Cardiac septum (tissue), 1 donor: ENCODE measurements at regions not wholly inside any gene's neighbourhood (a gene's known extent, or its start where the extent isn't known, plus 50 kb on each side); places are given as distances from the start of the nearest gene placed in this dataset.
"Not testable (repeated sequence)": the region's sequence is repeated elsewhere in the genome, so short reads cannot be mapped to it uniquely, and the experiment has no call there.

Experiments
- DNase-seq: peaks from one replicate; pipeline ENCODE4 v3.0.0-alpha.2; 2020; ENCODE audit warnings: low spot score
- intact Hi-C: fragments of 100-400 bp; cut with DNase I; formaldehyde crosslinking; loops from one replicate; pipeline ENCODE4 v1.14.0; 2022
- donor health status: DM: no; HTN: no; CAD: no.

DNA sequence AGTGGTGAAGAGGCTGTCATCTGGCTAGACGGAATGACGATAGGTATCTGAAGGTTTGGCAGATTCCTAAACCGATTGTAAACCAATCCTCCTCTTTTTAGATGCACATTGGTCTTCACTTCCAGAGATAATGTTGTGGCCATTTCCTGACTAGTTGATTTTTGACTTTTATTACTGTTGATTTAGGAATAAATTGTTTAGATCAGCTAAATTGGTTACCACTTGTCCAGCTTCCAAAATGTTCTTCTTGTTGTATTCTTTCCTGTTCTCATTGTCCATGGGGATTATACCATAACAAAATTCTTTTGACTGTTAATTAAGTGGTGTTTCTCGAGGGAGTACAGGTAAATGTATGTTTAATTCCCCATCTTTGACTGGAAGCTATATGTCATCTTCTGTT is 119.7 kb downstream of the MACROH2A1 start:
- no peak for DNase-seq
- intact Hi-C loops = no loop called here

DNA sequence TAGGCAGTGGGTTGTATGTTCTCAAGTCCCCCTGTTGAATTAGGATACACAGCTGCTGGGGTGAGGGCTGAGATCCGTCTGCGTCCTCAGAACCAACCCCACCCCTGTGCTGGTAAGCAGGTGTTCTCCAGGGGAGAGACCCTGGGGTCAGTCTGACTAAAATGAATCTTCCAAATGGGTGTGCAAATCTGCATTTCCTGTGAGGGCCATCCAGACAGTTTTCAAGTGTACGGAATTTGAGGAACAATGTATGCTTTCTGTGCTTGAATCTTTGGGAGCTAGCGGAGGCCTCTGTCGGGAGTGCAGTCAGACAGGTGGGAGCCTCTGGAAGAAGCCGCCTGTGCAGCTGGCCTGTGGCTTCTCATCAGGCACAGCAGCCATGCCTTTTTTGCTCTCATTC is 122.9 kb downstream of the MACROH2A1 start:
- intact Hi-C loops = no loop called here
- DNase-seq = no peak

DNA sequence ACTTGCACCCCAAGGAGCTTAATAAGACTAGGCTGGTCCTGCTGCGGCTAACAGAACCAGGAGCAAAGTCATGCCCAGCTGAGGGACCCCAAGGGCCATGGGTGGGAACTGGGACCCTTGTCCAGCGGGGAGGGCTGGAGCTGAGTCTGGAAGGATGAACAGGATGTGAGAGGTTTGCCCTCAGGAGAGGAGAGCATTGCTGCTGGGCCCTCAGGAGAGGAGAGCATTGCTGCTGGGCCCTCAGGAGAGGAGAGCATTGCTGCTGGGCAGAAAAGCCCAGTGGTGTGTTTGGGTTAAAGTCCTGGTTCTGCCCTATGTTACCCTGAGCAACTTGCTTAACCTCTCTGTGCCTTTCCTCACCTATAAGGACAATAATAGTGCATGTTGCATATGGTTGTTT is 125.8 kb downstream of the MACROH2A1 start:
- no peak for DNase-seq
- intact Hi-C loops = no loop called here

DNA sequence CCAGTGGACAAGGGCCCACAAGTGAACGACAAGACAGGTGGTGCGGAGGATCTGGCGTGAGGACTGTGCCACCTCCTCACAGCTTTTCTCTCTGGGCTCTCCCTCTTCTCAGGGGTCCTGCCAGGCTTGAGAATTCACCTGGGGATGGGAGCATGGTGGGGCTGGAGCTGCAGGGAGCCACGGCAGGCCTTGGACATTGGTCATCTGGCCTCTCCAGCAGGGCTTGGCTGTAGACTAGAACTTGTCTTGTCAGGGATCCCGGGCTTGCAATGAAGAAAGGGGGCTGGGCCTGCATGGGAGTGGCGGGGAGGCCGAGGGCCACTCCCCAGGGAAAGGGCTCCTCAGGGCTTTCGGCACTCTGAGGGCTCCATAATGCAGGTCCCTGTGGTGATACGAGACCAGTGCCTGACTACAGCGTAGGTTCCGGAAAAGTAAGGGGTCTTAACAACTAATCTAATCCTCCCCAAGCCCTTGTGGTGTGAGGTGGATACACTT is 126.7 kb downstream of the MACROH2A1 start:
- no peak for DNase-seq
- intact Hi-C loops = no loop called here

DNA sequence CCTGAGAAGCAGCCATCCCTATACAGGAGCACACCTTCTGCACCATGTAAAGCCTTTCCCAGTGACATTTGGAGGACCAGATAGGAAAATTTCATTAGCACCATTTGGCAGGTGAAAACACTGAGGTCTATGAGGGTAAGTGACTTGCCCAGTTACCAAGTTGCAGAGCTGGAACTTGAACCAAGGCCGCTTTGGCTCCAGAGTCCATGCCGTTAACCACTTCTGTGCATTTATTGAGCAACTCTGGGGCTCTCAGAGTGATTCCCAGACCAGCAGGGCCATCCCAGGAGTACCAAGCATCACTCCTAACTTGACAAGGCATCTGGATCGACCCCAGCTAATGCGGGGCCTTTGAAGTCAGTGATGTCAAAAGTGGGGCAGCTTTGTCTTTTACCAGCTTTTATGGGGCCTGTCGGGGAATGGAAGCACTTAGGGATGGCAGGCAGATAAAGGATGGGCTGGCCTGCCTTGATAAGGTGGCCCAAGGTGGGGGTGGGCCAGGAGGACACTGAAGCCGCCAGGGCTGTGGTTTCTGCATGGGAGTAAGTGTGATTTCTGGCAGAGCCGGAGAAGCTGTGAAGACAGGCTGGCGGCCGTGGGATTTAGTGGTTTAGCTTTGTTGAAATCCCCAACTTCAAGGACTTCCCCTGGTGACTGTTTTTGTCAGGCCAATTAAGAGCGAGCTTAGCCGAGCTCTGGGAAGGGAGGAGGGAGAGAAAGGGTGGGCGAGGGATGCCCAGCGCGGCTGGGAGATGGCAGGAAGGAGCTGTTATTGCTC is 127.3 kb downstream of the MACROH2A1 start:
- intact Hi-C loops = no loop called here
- DNase-seq = no peak

DNA sequence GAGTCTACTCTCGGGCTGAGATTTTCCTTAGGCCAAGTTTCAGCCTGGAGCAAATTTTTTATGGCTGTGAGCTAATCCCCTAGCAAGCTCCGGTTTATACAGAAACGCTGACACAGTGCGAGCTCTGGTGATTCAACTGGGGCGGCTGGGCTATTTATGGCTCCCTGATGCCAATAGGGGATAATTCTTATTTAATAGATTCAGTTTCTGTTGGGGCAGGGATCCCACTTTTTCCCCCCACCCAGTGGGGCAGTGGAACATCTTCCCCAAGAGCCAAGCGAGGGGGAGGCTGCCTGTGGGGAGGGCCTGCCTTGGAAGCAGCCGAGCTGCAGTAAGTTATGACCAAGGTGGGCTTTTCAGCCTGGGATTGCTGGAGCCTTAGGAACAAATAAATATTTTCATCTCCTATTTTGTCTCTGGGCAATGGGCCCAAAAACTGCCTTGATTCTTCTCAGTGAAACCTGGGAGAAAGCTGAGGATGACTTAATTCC is 129.1 kb downstream of the MACROH2A1 start:
- intact Hi-C loops = no loop called here
- no peak for DNase-seq

DNA sequence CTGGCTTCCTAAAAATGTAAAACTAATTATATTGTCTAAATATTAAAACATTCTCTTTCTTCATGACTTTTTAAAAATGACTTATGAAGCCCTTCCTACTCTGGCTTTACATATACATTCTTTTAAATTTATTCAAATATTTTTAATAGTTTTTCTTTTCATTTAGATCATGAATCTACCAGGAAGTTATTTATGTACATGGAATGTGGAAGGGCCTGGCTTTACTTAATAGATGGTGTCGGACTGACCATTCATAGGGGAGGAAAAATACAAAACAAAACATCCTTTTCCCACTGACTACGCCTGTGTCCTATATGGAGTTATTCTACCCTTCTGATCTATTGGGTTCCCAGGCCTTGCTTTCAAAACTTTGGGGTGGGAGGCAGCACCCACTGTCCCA is 129.8 kb downstream of the MACROH2A1 start:
- intact Hi-C loops = no loop called here
- no peak for DNase-seq

DNA sequence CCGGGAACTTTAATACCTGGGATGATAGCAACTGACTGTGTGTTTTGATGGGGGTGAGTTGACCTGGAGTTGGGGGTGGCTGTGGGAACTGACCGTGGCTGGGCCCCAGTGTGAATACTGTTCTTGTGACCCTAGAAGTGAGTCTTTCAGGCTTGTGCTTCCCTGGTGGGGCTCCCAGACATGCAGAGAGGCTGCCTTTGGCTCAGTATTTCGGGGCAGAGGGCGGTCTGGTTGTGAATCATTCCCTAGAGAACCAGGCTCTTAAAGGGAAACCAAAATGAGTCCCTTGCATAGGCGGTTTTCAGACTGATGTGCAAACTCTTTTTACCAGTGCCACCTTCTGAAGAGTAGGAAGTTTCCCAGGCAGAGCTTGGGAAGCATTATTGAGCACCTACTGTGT is 132.1 kb downstream of the MACROH2A1 start:
- no peak for DNase-seq
- intact Hi-C loops = no loop called here

DNA sequence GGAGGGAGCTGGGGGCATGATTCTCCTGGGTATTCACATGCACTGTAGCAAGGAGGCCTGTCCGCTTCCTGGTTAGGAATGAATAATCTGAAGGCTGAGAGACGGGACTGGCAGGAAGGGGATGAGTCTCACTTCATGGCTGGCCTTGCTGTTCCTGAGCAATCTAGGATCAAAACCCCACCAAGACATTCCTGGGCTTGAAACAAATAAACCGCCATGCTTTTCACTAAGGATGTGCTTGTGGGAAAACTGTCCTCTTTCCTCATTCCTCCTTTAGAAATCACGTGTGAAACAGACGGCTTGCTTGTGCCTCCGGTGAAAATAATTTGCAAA is 132.8 kb downstream of the MACROH2A1 start:
- intact Hi-C loops = no loop called here

DNA sequence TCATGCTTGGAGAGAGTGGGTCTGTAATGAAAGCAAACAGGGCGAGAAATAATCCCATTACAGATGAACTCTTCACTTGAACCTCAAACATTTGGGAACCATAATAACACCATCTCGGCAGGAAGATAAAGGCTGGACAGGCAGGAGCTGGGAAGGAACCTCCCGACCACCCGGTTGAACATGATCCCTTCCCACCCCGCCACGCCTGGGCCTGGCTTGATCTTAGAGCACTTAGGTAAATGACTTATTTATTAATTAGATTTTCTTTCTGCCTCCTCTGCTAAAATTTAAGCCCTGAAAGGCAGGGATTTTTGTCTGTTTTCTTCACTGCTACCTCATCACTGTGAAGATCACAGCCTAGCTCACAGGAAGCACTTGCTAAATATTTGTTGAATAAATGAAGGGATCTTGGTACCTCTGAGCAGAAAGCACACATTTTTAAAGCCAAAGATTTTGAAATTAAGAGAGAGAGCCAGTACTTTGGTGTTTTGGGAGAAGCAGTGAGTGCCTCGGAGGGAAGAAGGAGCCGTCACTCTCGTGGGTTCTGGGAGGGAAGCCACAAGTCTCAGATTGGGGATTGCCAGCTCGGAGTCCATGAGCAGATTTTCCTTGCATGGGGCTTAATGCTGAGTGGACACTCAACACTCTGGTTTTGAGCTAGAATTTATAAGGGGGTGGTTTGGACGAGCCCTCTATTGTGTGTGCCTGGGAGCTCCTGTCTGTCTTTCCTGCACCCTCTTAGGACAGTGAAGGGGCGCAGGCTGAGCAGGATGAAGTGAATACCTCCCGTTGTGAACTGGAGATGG is 133.3 kb downstream of the MACROH2A1 start:
- intact Hi-C loops = no loop called here
- no peak for DNase-seq

More for the DNA sequence above, 132.8 kb downstream of the MACROH2A1 start:
- no peak for DNase-seq

DNA sequence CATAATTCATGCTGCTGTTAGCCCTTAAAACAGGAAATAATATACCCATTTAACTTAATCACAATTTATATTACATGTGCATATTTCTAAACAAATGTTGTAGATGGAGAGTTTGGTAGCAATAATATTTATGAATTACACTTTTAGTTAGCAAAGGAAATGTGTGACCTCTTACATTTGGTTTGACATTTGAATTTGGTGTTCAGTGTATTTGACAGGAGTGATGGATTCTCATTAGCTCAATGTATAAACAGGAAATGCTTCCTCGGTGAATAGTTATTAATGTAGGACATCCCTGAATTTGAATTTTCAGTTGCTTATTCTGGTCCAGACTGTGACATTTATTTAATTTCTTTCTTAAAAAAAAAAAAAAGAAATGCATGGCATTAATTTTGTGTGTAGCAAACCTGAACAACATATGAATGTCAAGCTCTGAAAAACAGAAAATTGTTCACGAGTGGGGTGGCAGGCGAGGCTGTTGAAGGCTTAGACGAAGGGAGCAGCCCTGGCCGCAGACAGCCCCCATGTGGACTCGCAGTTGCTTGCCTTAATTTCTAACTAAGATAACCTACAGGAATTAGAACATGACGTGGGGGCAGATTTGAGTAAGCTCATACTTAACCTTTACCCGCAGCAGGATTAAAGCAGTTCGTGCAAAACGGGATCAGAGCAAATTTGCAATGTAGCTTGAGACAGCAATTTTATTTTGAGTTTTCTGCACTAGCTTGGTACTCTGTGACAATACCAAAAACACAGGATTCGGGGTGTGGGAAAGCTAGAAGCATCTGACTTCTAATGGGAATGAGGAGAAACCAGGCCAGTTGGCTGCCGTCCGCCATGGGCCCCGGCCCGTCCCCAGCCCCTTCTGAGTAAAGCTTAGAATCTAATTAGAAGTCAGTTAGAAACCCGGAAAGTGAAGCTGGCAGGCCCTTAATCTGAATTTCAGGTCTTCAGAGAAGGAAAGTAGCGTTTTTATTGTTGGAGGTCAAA is 134.3 kb downstream of the MACROH2A1 start:
- no peak for DNase-seq
- intact Hi-C loops = no loop called here

DNA sequence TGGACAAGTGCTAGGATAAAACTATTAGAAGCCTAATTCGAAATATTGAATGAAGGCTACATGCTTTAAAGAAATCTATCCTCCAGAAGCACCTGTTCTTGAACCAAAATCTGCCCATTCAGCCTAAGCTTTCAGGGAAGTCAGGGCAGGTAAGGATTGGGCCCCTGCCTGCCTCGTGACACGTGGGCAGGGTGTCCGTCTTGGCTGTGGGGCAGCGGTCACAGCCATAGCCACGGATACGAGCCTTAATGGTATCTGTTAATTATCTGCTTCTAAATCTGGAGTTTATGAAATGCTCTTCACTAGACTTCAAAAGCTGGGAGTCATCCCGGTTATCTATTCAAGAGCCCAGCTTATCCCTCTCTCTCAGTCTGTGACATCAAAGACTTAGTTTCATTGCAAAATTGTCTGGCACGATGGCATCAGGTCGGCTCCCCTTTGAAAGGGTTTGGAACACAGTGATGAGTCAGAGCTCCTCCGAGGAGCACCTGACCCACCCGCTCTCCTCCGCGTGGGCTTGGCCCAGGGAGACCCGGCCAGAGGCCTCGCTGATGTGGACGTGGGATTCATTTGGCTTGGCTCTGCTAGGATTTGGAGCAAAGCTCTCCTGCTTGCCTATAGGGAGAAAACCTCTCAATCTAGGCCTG is 135.9 kb downstream of the MACROH2A1 start:
- no peak for DNase-seq
- intact Hi-C loops = no loop called here

DNA sequence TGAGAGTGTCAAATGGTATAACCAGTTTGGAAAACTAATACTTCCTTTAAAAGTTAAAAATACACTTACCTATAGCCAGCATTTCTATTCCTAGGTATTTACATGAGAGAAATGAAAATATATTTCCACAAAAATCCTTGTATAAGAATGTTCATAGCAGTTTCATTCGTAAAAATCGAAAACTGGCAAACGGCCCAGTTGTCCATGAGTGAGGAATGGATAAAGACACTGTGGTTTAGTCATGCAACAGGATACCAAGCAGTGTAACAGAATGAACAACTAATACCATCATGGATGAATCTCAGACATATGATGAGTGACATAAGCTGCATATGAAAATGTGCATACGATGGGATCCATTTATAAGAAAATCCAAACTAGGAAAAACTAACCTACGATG is 136.7 kb downstream of the MACROH2A1 start:
- intact Hi-C loops = no loop called here
- no peak for DNase-seq

DNA sequence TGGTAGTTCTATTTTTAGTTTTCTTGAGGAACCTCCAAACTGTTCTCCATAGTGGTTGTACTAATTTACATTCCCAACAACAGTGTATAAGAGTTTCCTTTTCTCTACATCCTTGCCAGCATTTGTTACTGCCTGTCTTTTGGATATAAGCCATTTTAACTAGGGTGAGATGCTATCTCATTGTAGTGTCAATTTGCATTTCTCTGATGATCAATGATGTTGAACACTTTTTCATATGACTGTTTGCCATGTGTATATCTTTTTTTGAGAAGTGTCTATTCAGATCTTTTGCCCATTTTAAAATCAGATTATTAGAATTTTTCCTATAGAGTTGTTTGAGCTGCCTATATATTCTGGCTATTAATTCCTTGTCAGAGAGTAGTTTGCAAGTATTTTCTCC is 138.9 kb downstream of the MACROH2A1 start:
- intact Hi-C loops, DNase-seq: not testable (repeated sequence)

DNA sequence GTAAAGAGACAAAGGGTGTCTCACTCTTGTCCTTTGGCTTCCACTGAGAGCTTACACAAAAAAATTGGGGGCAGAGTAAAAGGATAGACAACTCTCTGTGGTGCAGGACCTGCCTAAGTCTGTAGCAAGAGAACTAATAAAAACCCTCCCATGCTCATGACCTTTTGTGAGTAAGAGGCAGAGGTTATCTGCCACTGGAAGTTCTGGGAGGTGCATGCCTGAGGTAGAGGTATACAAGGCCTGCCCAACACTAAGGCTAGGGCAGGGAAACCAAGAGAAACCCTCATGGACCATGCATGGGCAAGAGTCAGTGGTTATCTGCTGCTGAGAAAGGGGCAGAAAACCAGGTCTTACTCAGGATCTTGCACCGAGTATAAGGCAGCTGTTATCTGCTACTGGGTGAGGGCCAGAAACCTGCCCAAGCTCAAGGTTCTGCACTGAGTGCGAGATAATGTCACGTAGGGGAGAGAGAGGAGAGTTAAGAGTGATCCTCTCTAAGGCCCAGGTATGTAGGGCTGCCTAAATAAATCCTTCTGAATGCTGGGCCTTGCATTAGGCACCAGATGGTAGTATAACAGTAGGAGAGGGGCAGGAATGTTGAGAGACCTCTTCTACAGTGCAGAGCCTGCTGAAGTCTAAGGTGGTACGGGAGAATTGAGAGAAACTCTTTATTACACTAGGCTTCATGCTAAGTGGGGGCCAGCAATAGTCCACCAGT is 143.4 kb downstream of the MACROH2A1 start:
- intact Hi-C loops = no loop called here
- no peak for DNase-seq

DNA sequence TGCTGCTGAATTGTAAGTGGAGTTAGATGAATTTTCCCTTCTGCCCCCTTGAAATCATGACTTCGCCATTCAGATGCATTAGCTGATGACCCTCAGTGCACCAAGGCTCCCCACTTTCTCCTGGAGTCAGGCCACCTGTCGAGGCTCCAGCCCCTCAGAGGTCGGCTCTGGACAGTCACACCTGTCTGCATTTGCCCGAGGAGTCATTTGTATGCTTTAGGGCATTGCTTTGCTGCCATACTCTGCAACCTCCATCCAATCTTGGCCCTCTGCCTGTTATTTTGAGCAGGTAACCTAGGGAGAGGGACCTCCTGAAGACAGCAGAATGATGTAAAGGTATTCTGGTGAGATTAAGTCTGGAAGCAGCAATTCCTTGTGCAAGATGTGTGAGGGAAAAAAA is 144.8 kb downstream of the MACROH2A1 start:
- intact Hi-C loops = no loop called here
- no peak for DNase-seq

DNA sequence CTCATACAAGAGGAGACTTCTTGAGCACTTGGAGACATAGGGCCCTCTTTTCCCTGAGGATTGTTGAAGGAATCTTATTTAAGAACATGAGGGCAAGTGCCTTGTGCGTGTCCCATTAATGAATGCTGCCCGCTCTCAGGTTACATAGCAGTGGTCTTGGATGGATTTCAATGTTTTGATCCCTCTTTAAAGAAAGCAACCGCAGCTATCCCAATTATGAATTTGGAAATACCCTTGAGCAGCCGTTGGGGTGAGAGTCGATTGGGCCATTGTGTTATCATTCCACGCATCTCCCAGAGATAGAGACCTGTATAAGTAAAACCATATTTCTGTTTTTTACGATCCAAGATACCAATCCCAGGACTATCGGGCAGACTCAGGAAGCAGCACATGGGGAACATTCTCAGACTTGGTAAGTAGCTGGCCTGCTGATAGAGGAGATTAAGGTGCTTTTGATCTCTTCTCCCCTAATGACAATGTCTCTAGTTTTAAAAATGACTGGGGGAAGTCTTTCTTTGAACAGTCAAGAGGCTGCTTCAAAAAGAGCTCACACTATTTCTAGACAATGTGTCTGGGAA is 145.3 kb downstream of the MACROH2A1 start:
- DNase-seq = no peak
- intact Hi-C loops = no loop called here

DNA sequence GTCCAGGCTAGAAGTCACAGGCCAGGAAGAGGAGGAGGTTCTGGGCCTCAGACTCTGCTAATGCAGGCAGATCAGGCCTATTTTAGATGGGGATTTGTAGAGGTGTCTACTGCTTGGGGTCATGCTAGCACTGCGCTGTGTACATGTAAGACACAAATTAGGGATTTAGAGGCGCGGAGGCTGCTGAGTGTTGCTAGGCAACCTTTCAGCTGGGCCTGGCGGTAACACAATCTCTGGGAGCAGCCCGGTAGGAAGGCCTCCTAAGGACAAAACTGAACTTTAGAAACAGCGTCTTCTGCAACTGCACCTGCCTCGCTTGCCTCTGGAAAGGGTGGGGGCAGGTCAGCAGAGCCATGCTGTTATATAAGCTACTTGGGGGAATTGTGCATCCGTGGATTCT is 147.9 kb downstream of the MACROH2A1 start:
- DNase-seq = no peak
- intact Hi-C loops = no loop called here
